Thyroid gland (tissue), 4 donors: ENCODE measurements at regions not wholly inside any gene's neighbourhood (a gene's known extent, or its start where the extent isn't known, plus 50 kb on each side); places are given as distances from the start of the nearest gene placed in this dataset.

ENCODE experiments used
- CTCF ChIP-seq, 6 experiments: fragments of 200-600 bp in 3 of 6; fragments of 450-650 bp in 3 of 6; sonication (generic) in 3 of 6; IDR thresholded peaks; one replicate each; pipeline ENCODE4 v1.5.1; 2016 to 2019; ENCODE audit warnings: antibody characterized with exemption in 6 of 6, mild to moderate bottlenecking in 2 of 6, inconsistent platforms in 1 of 6, moderate library complexity in 1 of 6
- POLR2A ChIP-seq, 2 donors: fragments of 450-650 bp; IDR thresholded peaks; one replicate each; pipeline ENCODE4 v1.6.1; 2017; ENCODE audit warnings: antibody characterized with exemption in 2 of 2, mild to moderate bottlenecking in 2 of 2, moderate library complexity in 1 of 2

DNA sequence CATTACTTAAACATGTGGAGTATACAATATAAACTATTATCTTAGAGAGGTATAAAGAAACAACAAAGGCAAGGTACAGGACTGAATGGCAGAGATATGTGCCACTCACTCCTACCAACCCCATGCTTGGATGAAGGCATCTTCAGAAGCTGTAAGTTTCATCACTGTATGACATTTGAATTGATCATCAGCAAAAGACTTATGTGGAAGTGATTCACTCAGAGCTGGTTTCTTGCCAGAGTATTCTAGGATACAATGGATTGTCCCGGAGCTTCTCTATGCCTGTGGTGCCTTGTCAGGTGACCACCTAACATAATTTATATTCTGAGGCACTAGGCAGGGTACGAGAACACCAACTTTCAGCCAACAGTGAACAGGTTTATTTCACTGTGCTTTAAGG lies 392.2 kb downstream of the PPP1R2C start:
- no peak for TF ChIP-seq CTCF (IDR thresholded peaks at IDR 0.05)
- TF ChIP-seq POLR2A (IDR thresholded peaks at IDR 0.05), result no peak
